D721Med (cell line): ENCODE measurements at regions not wholly inside any gene's neighbourhood (a gene's known extent, or its start where the extent isn't known, plus 50 kb on each side); places are given as distances from the start of the nearest gene placed in this dataset.

Source experiments
- DNase-seq: peaks from one replicate; pipeline ENCODE4 v3.0.0; 2011; ENCODE audit warnings: low spot score; ENCODE audit not compliant: insufficient read length
- FAIRE-seq: peaks from 2 replicates; lab custom pipeline; 2011; peaks lifted over from hg19 to GRCh38; lab: Jason Lieb, UNC
- CTCF ChIP-seq: IDR thresholded peaks from 2 replicates; pipeline ENCODE4 v1.5.1; 2012; ENCODE audit warnings: mild to moderate bottlenecking, control low read depth; ENCODE audit not compliant: insufficient read depth; ENCODE audit errors: missing control alignments

- FAIRE-seq (no peak), DNase-seq (no peak)
- no peak for TF ChIP-seq CTCF
Observed at GRCh38 chr3:21893242-21893641, 142.2 kb upstream of the ZNF385D start.

- FAIRE-seq (peak; percentile 76), DNase-seq (no peak)
- peak; percentile 83 for TF ChIP-seq CTCF
Observed at GRCh38 chr3:21894459-21895340, 143.7 kb upstream of the ZNF385D start.

- no peak for TF ChIP-seq CTCF
- FAIRE-seq: no peak
- no peak for DNase-seq
Observed at GRCh38 chr3:21898316-21898715, 147.3 kb upstream of the ZNF385D start.

GRCh38 chr3:21901484-21901883, 150.5 kb upstream of the ZNF385D start:
- DNase-seq (no peak), FAIRE-seq (no peak)
- no peak for TF ChIP-seq CTCF

- FAIRE-seq: no peak
- TF ChIP-seq CTCF: no peak
- DNase-seq: no peak
Observed at GRCh38 chr3:21902956-21903355, 151.9 kb upstream of the ZNF385D start.

GRCh38 chr3:21909096-21909495, 158.1 kb upstream of the ZNF385D start:
- TF ChIP-seq CTCF: no peak
- FAIRE-seq (no peak), DNase-seq (no peak)

GRCh38 chr3:21912711-21913110, 161.7 kb upstream of the ZNF385D start:
- TF ChIP-seq CTCF: no peak
- FAIRE-seq (no peak), DNase-seq (no peak)
